ENCODE measurements at regions not wholly inside any gene's neighbourhood (a gene's known extent, or its start where the extent isn't known, plus 50 kb on each side); places are given as distances from the start of the nearest gene placed in this dataset.
"Not testable (repeated sequence)": the region's sequence is repeated elsewhere in the genome, so short reads cannot be mapped to it uniquely, and the experiment has no call there.

- no peak for ATAC-seq
- TF ChIP-seq ARNTL (CRISPR knock-in tag; IDR thresholded peaks at IDR 0.05; ENCODE audit: borderline replicate concordance, low read depth) (no peak), ZC3H10 (CRISPR knock-in tag; IDR thresholded peaks at IDR 0.05) (no peak), ESRRG (CRISPR knock-in tag; IDR thresholded peaks at IDR 0.05) (no peak), BACH2 (CRISPR knock-in tag; IDR thresholded peaks at IDR 0.05; ENCODE audit: borderline replicate concordance) (no peak), ZNF565 (CRISPR knock-in tag; conservative IDR thresholded peaks at IDR 0.05; ENCODE audit: low read depth) (no peak), ZFP30 (CRISPR knock-in tag; IDR thresholded peaks at IDR 0.05) (no peak)
Measured at GRCh38 chr3:157585386-157585785, 82.2 kb upstream of the VEPH1 start.

- no peak for ATAC-seq
Measured at GRCh38 chr3:157582637-157582973, 79.4 kb upstream of the VEPH1 start.

GRCh38 chr3:157581956-157582636 lies 78.9 kb upstream of the VEPH1 start:
- ATAC-seq: not testable (repeated sequence)

More at GRCh38 chr3:157582637-157582973, 79.4 kb upstream of the VEPH1 start:
- TF ChIP-seq, protein P1, sequence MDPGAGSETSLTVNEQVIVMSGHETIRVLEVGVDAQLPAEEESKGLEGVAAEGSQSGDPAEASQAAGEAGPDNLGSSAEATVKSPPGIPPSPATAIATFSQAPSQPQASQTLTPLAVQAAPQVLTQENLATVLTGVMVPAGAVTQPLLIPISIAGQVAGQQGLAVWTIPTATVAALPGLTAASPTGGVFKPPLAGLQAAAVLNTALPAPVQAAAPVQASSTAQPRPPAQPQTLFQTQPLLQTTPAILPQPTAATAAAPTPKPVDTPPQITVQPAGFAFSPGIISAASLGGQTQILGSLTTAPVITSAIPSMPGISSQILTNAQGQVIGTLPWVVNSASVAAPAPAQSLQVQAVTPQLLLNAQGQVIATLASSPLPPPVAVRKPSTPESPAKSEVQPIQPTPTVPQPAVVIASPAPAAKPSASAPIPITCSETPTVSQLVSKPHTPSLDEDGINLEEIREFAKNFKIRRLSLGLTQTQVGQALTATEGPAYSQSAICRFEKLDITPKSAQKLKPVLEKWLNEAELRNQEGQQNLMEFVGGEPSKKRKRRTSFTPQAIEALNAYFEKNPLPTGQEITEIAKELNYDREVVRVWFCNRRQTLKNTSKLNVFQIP (CRISPR knock-in tag; IDR thresholded peaks at IDR 0.05; ENCODE audit: borderline replicate concordance, low read depth): no peak
- TF ChIP-seq ESRRG (CRISPR knock-in tag; IDR thresholded peaks at IDR 0.05) (no peak), RARB (CRISPR knock-in tag; IDR thresholded peaks at IDR 0.05) (no peak), ARNTL (CRISPR knock-in tag; IDR thresholded peaks at IDR 0.05; ENCODE audit: borderline replicate concordance, low read depth) (no peak), ZNF565 (CRISPR knock-in tag; conservative IDR thresholded peaks at IDR 0.05; ENCODE audit: low read depth) (no peak), ZFP30 (CRISPR knock-in tag; IDR thresholded peaks at IDR 0.05) (no peak), ZC3H10 (CRISPR knock-in tag; IDR thresholded peaks at IDR 0.05) (no peak), TSHZ2 (CRISPR knock-in tag; IDR thresholded peaks at IDR 0.05) (no peak), ZFP3 (CRISPR knock-in tag; IDR thresholded peaks at IDR 0.05) (no peak), GLIS3 (CRISPR knock-in tag; IDR thresholded peaks at IDR 0.05) (no peak), SNAI2 (CRISPR knock-in tag; IDR thresholded peaks at IDR 0.05) (no peak), OSR1 (CRISPR knock-in tag; IDR thresholded peaks at IDR 0.05) (no peak), ISL1 (CRISPR knock-in tag; IDR thresholded peaks at IDR 0.05) (no peak)
- TF ChIP-seq, protein P2, sequence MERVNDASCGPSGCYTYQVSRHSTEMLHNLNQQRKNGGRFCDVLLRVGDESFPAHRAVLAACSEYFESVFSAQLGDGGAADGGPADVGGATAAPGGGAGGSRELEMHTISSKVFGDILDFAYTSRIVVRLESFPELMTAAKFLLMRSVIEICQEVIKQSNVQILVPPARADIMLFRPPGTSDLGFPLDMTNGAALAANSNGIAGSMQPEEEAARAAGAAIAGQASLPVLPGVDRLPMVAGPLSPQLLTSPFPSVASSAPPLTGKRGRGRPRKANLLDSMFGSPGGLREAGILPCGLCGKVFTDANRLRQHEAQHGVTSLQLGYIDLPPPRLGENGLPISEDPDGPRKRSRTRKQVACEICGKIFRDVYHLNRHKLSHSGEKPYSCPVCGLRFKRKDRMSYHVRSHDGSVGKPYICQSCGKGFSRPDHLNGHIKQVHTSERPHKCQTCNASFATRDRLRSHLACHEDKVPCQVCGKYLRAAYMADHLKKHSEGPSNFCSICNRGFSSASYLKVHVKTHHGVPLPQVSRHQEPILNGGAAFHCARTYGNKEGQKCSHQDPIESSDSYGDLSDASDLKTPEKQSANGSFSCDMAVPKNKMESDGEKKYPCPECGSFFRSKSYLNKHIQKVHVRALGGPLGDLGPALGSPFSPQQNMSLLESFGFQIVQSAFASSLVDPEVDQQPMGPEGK (CRISPR knock-in tag; IDR thresholded peaks at IDR 0.05; ENCODE audit: borderline replicate concordance): no peak
- TF ChIP-seq, protein P3, sequence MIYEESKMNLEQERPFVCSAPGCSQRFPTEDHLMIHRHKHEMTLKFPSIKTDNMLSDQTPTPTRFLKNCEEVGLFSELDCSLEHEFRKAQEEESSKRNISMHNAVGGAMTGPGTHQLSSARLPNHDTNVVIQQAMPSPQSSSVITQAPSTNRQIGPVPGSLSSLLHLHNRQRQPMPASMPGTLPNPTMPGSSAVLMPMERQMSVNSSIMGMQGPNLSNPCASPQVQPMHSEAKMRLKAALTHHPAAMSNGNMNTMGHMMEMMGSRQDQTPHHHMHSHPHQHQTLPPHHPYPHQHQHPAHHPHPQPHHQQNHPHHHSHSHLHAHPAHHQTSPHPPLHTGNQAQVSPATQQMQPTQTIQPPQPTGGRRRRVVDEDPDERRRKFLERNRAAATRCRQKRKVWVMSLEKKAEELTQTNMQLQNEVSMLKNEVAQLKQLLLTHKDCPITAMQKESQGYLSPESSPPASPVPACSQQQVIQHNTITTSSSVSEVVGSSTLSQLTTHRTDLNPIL (CRISPR knock-in tag; IDR thresholded peaks at IDR 0.05; ENCODE audit: low read depth): no peak

GRCh38 chr3:157581371-157581770 lies 78.2 kb upstream of the VEPH1 start:
- TF ChIP-seq ZNF70 (CRISPR knock-in tag; IDR thresholded peaks at IDR 0.05) (no peak), TSHZ2 (CRISPR knock-in tag; IDR thresholded peaks at IDR 0.05) (no peak), CSDC2 (CRISPR knock-in tag; IDR thresholded peaks at IDR 0.05) (no peak), BACH2 (CRISPR knock-in tag; IDR thresholded peaks at IDR 0.05; ENCODE audit: borderline replicate concordance) (no peak), PPARA (CRISPR knock-in tag; IDR thresholded peaks at IDR 0.05; ENCODE audit: borderline replicate concordance) (no peak), ZFP3 (CRISPR knock-in tag; IDR thresholded peaks at IDR 0.05) (no peak), ZNF8 (CRISPR knock-in tag; IDR thresholded peaks at IDR 0.05) (no peak), ISL1 (CRISPR knock-in tag; IDR thresholded peaks at IDR 0.05) (no peak), RARB (CRISPR knock-in tag; IDR thresholded peaks at IDR 0.05) (no peak), ZNF565 (CRISPR knock-in tag; conservative IDR thresholded peaks at IDR 0.05; ENCODE audit: low read depth) (no peak), ZFP30 (CRISPR knock-in tag; IDR thresholded peaks at IDR 0.05) (no peak), ARNTL (CRISPR knock-in tag; IDR thresholded peaks at IDR 0.05; ENCODE audit: borderline replicate concordance, low read depth) (no peak)
- TF ChIP-seq, protein P3 (CRISPR knock-in tag; IDR thresholded peaks at IDR 0.05; ENCODE audit: low read depth): no peak
- no peak for ATAC-seq
